Testis (tissue), 2 donors: ENCODE measurements at regions not wholly inside any gene's neighbourhood (a gene's known extent, or its start where the extent isn't known, plus 50 kb on each side); places are given as distances from the start of the nearest gene placed in this dataset.
A peak's percentile ranks its signal among the peaks of the same experiment; 100 is the strongest.

Source experiments
- DNase-seq: peaks from one replicate; pipeline ENCODE4 v3.0.0-alpha.2; 2019
- H3K27ac ChIP-seq, 2 donors: fragments of 200-600 bp; sonication (generic); one replicate each; pipeline ENCODE4 v1.5.1; 2019
- H3K27me3 ChIP-seq: fragments of 200-600 bp; sonication (generic); one replicate; pipeline ENCODE4 v1.5.1; 2019
- H3K36me3 ChIP-seq: fragments of 200-600 bp; sonication (generic); one replicate; pipeline ENCODE4 v1.5.1; 2017; ENCODE audit warnings: low read depth; ENCODE audit errors: missing control alignments
- H3K4me1 ChIP-seq: fragments of 200-600 bp; sonication (generic); one replicate; pipeline ENCODE4 v1.5.1; 2019
- H3K4me3 ChIP-seq, 2 donors: fragments of 200-600 bp; sonication (generic); one replicate each; pipeline ENCODE4 v1.5.1; 2017 to 2019
- H3K9me3 ChIP-seq: fragments of 200-600 bp; sonication (generic); one replicate; pipeline ENCODE4 v1.5.1; 2017
- CTCF ChIP-seq, 3 experiments: fragments of 450-650 bp in 2 of 3; fragments of 200-600 bp in 1 of 3; sonication (generic) in 1 of 3; IDR thresholded peaks; one replicate each; pipeline ENCODE4 v1.5.1; 2016 to 2019; ENCODE audit warnings: antibody characterized with exemption in 3 of 3, mild to moderate bottlenecking in 2 of 3, moderate library complexity in 1 of 3
- POLR2A ChIP-seq: fragments of 450-650 bp; IDR thresholded peaks from one replicate; pipeline ENCODE4 v1.6.1; 2017; ENCODE audit warnings: antibody characterized with exemption, mild to moderate bottlenecking, moderate library complexity
- WGBS, 2 donors: methylation state at CpG; one replicate each; pipeline ENCODE4 v1.1.5; 2018; 5-methylcytosine and 5-hydroxymethylcytosine counted together
- intact Hi-C: fragments of 100-400 bp; cut with DNase I; formaldehyde crosslinking; loops from one replicate; pipeline ENCODE4 v1.15.1; 2023; ENCODE audit warnings: low total_unique reads

GRCh38 chr16:79899716-79900115, 299.2 kb upstream of the MAF start:
- no peak for TF ChIP-seq POLR2A
- no peak for TF ChIP-seq CTCF (IDR thresholded peaks at IDR 0.05)
- no peaks in the 10 kb centered on the region for H3K9me3 ChIP-seq
- no peak overlapping the region for H3K4me3 ChIP-seq

GRCh38 chr16:79899316-79899715, 298.8 kb upstream of the MAF start:
- DNase-seq = no peak
- intact Hi-C loops = no loop called here
- no peak overlapping the region for H3K4me3 ChIP-seq
- H3K36me3 ChIP-seq = no peaks in the 10 kb centered on the region
- H3K4me1 ChIP-seq = no peaks in the 10 kb centered on the region
- WGBS, 2 donors = 85 to 100% methylated on average over 1 to 3 of the region's 3 CpGs
- no peak overlapping the region for H3K27ac ChIP-seq
- H3K9me3 ChIP-seq = no peaks in the 10 kb centered on the region
- TF ChIP-seq POLR2A (no peak), CTCF (IDR thresholded peaks at IDR 0.05) (no peak)
- no peaks in the 10 kb centered on the region for H3K27me3 ChIP-seq

More at GRCh38 chr16:79899716-79900115, 299.2 kb upstream of the MAF start:
- intact Hi-C loops = no loop called here
- Histone ChIP-seq H3K4me1 (no peaks in the 10 kb centered on the region), H3K36me3 (no peaks in the 10 kb centered on the region), H3K27ac (no peak overlapping the region), H3K27me3 (no peaks in the 10 kb centered on the region)
- no peak for DNase-seq

GRCh38 chr16:79898703-79899102, 298.2 kb upstream of the MAF start:
- TF ChIP-seq CTCF (IDR thresholded peaks at IDR 0.05) = no peak
- no peak for TF ChIP-seq POLR2A
- 74 to 96% methylated on average over 3 of the region's 3 CpGs for WGBS, 2 donors
- no peaks in the 10 kb centered on the region for H3K27me3 ChIP-seq
- no peak overlapping the region for H3K4me3 ChIP-seq
- DNase-seq = no peak
- no peaks in the 10 kb centered on the region for H3K36me3 ChIP-seq
- H3K9me3 ChIP-seq = no peaks in the 10 kb centered on the region
- intact Hi-C loops = no loop called here
- H3K4me1 ChIP-seq = no peaks in the 10 kb centered on the region
- H3K27ac ChIP-seq = no peak overlapping the region

GRCh38 chr16:79897453-79898146, 297.1 kb upstream of the MAF start:
- no peaks in the 10 kb centered on the region for H3K4me1 ChIP-seq
- H3K27ac ChIP-seq = no peak overlapping the region
- intact Hi-C loops = no loop called here
- WGBS, 2 donors = 30 to 44% methylated on average over 5 to 8 of the region's 8 CpGs
- H3K36me3 ChIP-seq = no peaks in the 10 kb centered on the region
- no peak overlapping the region for H3K4me3 ChIP-seq
- no peaks in the 10 kb centered on the region for H3K27me3 ChIP-seq
- DNase-seq = peak; percentile 26
- no peaks in the 10 kb centered on the region for H3K9me3 ChIP-seq
- no peak for TF ChIP-seq POLR2A
- TF ChIP-seq CTCF (IDR thresholded peaks at IDR 0.05) = no peak

GRCh38 chr16:79897104-79897452, 296.5 kb upstream of the MAF start:
- no peaks in the 10 kb centered on the region for H3K9me3 ChIP-seq
- H3K4me3 ChIP-seq = no peak overlapping the region
- no peaks in the 10 kb centered on the region for H3K4me1 ChIP-seq
- H3K27ac ChIP-seq = no peak overlapping the region
- TF ChIP-seq CTCF (IDR thresholded peaks at IDR 0.05) (no peak), POLR2A (no peak)
- intact Hi-C loops = no loop called here
- H3K27me3 ChIP-seq = no peaks in the 10 kb centered on the region
- no peak for DNase-seq
- H3K36me3 ChIP-seq = no peaks in the 10 kb centered on the region
- 33 to 73% methylated on average over 2 of the region's 2 CpGs for WGBS, 2 donors
